ENCODE measurements at regions not wholly inside any gene's neighbourhood (a gene's known extent, or its start where the extent isn't known, plus 50 kb on each side); places are given as distances from the start of the nearest gene placed in this dataset.

- Mint-ChIP-seq H3K27me3 (ENCODE audit: insufficient read depth, unreplicated experiment) (no peaks in the 10 kb centered on the region), H3K4me1 (ENCODE audit: insufficient read depth, unreplicated experiment) (peaks cover 20% of the 10 kb centered on the region), H3K4me3 (ENCODE audit: unreplicated experiment) (no peak overlapping the region), H3K36me3 (ENCODE audit: insufficient read depth, unreplicated experiment) (no peaks in the 10 kb centered on the region), H3K27ac (ENCODE audit: low read depth, unreplicated experiment) (no peak overlapping the region), H3K9me3 (ENCODE audit: unreplicated experiment) (no peaks in the 10 kb centered on the region)
- ChIA-PET POLR2A (interaction anchor here (0.7 kb wide), 1 partner anchor 10 kb away, joined by 3 read pairs; no protein-coding TSS in a partner anchor), CTCF (interaction anchor here (1.1 kb wide), 2 partner anchors 29 to 38 kb away, joined by 3 to 4 read pairs; no protein-coding TSS in a partner anchor)
- DNase-seq (ENCODE audit: unreplicated experiment), result no peak
- TF ChIP-seq CTCF (IDR thresholded peaks at IDR 0.05; ENCODE audit: unreplicated experiment), result no peak
- no TSS peak for BruUV-seq (replicated peaks)
- intact Hi-C loops (cut with micrococcal nuclease), result no loop called here
Measured at GRCh38 chr6:8181160-8181881, 79.0 kb upstream of the EEF1E1 start.

- peak overlapping the region; percentile 43 for H3K27ac Mint-ChIP-seq (ENCODE audit: low read depth, unreplicated experiment)
- DNase-seq (ENCODE audit: unreplicated experiment), result peak; percentile 59
- CTCF ChIA-PET, result interaction anchor here (0.6 to 1.1 kb wide), 3 partner anchors 13 to 39 kb away, joined by 3 to 4 read pairs (median 3); no protein-coding TSS in a partner anchor
- intact Hi-C loops (cut with micrococcal nuclease), result no loop called here
- no peaks in the 10 kb centered on the region for H3K27me3 Mint-ChIP-seq (ENCODE audit: insufficient read depth, unreplicated experiment)
- POLR2A ChIA-PET, result interaction anchor here (0.7 kb wide), 1 partner anchor 11 kb away, joined by 3 read pairs; no protein-coding TSS in a partner anchor
- H3K4me3 Mint-ChIP-seq (ENCODE audit: unreplicated experiment), result no peak overlapping the region
- no peaks in the 10 kb centered on the region for H3K9me3 Mint-ChIP-seq (ENCODE audit: unreplicated experiment)
- H3K36me3 Mint-ChIP-seq (ENCODE audit: insufficient read depth, unreplicated experiment), result no peaks in the 10 kb centered on the region
- no TSS peak for BruUV-seq (replicated peaks)
- H3K4me1 Mint-ChIP-seq (ENCODE audit: insufficient read depth, unreplicated experiment), result peaks cover 20% of the 10 kb centered on the region
- TF ChIP-seq CTCF (IDR thresholded peaks at IDR 0.05; ENCODE audit: unreplicated experiment), result no peak
Measured at GRCh38 chr6:8180327-8181159, 78.2 kb upstream of the EEF1E1 start.

GRCh38 chr6:8177721-8178120 is 75.4 kb upstream of the EEF1E1 start:
- intact Hi-C loops (cut with micrococcal nuclease), result no loop called here
- peaks cover 32% of the 10 kb centered on the region for H3K4me1 Mint-ChIP-seq (ENCODE audit: insufficient read depth, unreplicated experiment)
- peak; percentile 12 for DNase-seq (ENCODE audit: unreplicated experiment)
- no peaks in the 10 kb centered on the region for H3K9me3 Mint-ChIP-seq (ENCODE audit: unreplicated experiment)
- CTCF ChIA-PET, result no interaction called here
- H3K27ac Mint-ChIP-seq (ENCODE audit: low read depth, unreplicated experiment), result no peak overlapping the region
- no peaks in the 10 kb centered on the region for H3K36me3 Mint-ChIP-seq (ENCODE audit: insufficient read depth, unreplicated experiment)
- no TSS peak for BruUV-seq (replicated peaks)
- no peaks in the 10 kb centered on the region for H3K27me3 Mint-ChIP-seq (ENCODE audit: insufficient read depth, unreplicated experiment)
- TF ChIP-seq CTCF (IDR thresholded peaks at IDR 0.05; ENCODE audit: unreplicated experiment), result no peak
- no peak overlapping the region for H3K4me3 Mint-ChIP-seq (ENCODE audit: unreplicated experiment)
- POLR2A ChIA-PET, result no interaction called here

Data from MCF 10A (cell line).